HEK293 (cell line): ENCODE measurements at regions not wholly inside any gene's neighbourhood (a gene's known extent, or its start where the extent isn't known, plus 50 kb on each side); places are given as distances from the start of the nearest gene placed in this dataset.

ENCODE experiments used
- CTCF ChIA-PET: fragments of 350-600 bp; formaldehyde crosslinking; extraction: SDS; loops from one replicate; lab custom pipeline; 2021; ENCODE audit warnings: antibody characterized with exemption; lab: Yijun Ruan, JAX
- POLR2A ChIA-PET: fragments of 300-600 bp; formaldehyde crosslinking; extraction: SDS; loops from one replicate; lab custom pipeline; 2020; ENCODE audit warnings: antibody characterized with exemption, inconsistent platforms; lab: Yijun Ruan, JAX
- H3K27ac ChIP-seq: fragments of 200-500 bp; sonication (Bioruptor generic); 2 replicates; pipeline ENCODE4 v1.5.1; 2014; ENCODE audit warnings: low read depth, low read length, control low read depth, inconsistent platforms; ENCODE audit errors: extremely low read depth
- H3K36me3 ChIP-seq, 2 experiments: fragments of 200-500 bp in 1 of 2; sonication (Bioruptor generic) in 1 of 2; 1 replicate in 1 of 2; 2 replicates in 1 of 2; pipeline ENCODE4 v1.5.1; 2014 to 2017; ENCODE audit warnings: inconsistent platforms in 2 of 2, low read length in 2 of 2; ENCODE audit not compliant: control insufficient read depth in 2 of 2, insufficient read depth in 1 of 2
- H3K4me1 ChIP-seq: fragments of 200-500 bp; sonication (Bioruptor generic); 2 replicates; pipeline ENCODE4 v1.5.1; 2014; ENCODE audit warnings: mild to moderate bottlenecking, low read length, inconsistent platforms; ENCODE audit not compliant: control insufficient read depth, insufficient read depth
- H3K4me3 ChIP-seq: 2 replicates; pipeline ENCODE4 v1.5.1; 2011; ENCODE audit warnings: low read depth, mild to moderate bottlenecking, control low read depth, low read length, moderate library complexity
- H3K9me3 ChIP-seq: fragments of 200-500 bp; sonication (Bioruptor generic); 2 replicates; pipeline ENCODE4 v1.5.1; 2014; ENCODE audit warnings: low read depth, low read length, inconsistent platforms; ENCODE audit not compliant: control insufficient read depth, insufficient read depth
- EGR2 ChIP-seq: fragments of 450-650 bp; formaldehyde crosslinking; IDR thresholded peaks from 2 replicates; pipeline ENCODE4 v1.5.1; 2016; ENCODE audit warnings: low read depth, missing biosample characterization, missing genetic modification characterization
- ELK4 ChIP-seq: IDR thresholded peaks from 2 replicates; pipeline ENCODE4 v1.6.1; 2011; ENCODE audit warnings: mild to moderate bottlenecking, low read depth, low read length, borderline replicate concordance
- KLF10 ChIP-seq: fragments of 450-650 bp; IDR thresholded peaks from 2 replicates; pipeline ENCODE4 v1.5.1; 2018; ENCODE audit warnings: missing biosample characterization, mild to moderate bottlenecking, missing genetic modification characterization
- MYNN ChIP-seq: fragments of 450-650 bp; formaldehyde crosslinking; IDR thresholded peaks from 2 replicates; pipeline ENCODE4 v1.5.1; 2016; ENCODE audit warnings: missing biosample characterization, missing genetic modification characterization, borderline replicate concordance
- ZBTB20 ChIP-seq: fragments of 450-650 bp; formaldehyde crosslinking; IDR thresholded peaks from 2 replicates; pipeline ENCODE4 v1.5.1; 2016; ENCODE audit warnings: missing biosample characterization, missing genetic modification characterization
- ZNF19 ChIP-seq: fragments of 450-650 bp; formaldehyde crosslinking; IDR thresholded peaks from 2 replicates; pipeline ENCODE4; 2016; ENCODE audit warnings: missing biosample characterization, missing genetic modification characterization, low read depth
- ZNF280D ChIP-seq: fragments of 450-650 bp; formaldehyde crosslinking; IDR thresholded peaks from 2 replicates; pipeline ENCODE4 v1.5.1; 2016; ENCODE audit warnings: missing biosample characterization, missing genetic modification characterization
- ZNF311 ChIP-seq: fragments of 450-650 bp; formaldehyde crosslinking; IDR thresholded peaks from 2 replicates; pipeline ENCODE4 v1.5.1; 2017; ENCODE audit warnings: missing biosample characterization, missing genetic modification characterization, borderline replicate concordance
- ZNF335 ChIP-seq: fragments of 450-650 bp; formaldehyde crosslinking; conservative IDR thresholded peaks from 2 replicates; pipeline ENCODE4 v1.5.1; 2016; ENCODE audit warnings: missing biosample characterization, missing genetic modification characterization
- ZNF362 ChIP-seq: fragments of 450-650 bp; formaldehyde crosslinking; IDR thresholded peaks from 2 replicates; pipeline ENCODE4 v1.5.1; 2016; ENCODE audit warnings: missing biosample characterization, missing genetic modification characterization
- ZNF398 ChIP-seq: fragments of 450-650 bp; formaldehyde crosslinking; IDR thresholded peaks from 2 replicates; pipeline ENCODE4 v1.5.1; 2017; ENCODE audit warnings: missing biosample characterization, missing genetic modification characterization
- ZNF518A ChIP-seq: fragments of 450-650 bp; formaldehyde crosslinking; conservative IDR thresholded peaks from 2 replicates; pipeline ENCODE4 v1.5.1; 2016; ENCODE audit warnings: low read depth, missing biosample characterization, missing genetic modification characterization
- ZNF529 ChIP-seq: fragments of 450-650 bp; formaldehyde crosslinking; IDR thresholded peaks from 2 replicates; pipeline ENCODE4 v1.5.1; 2017; ENCODE audit warnings: missing genetic modification characterization, missing biosample characterization; ENCODE audit not compliant: insufficient replicate concordance
- ZNF530 ChIP-seq: fragments of 450-650 bp; formaldehyde crosslinking; IDR thresholded peaks from 2 replicates; pipeline ENCODE4 v1.5.1; 2016; ENCODE audit warnings: low read depth, missing biosample characterization, missing genetic modification characterization
- ZNF600 ChIP-seq: fragments of 450-650 bp; formaldehyde crosslinking; IDR thresholded peaks from 2 replicates; pipeline ENCODE4 v1.5.1; 2016; ENCODE audit warnings: missing biosample characterization, missing genetic modification characterization
- ZNF629 ChIP-seq: fragments of 450-650 bp; formaldehyde crosslinking; IDR thresholded peaks from 2 replicates; pipeline ENCODE4 v1.5.1; 2017; ENCODE audit warnings: missing biosample characterization, missing genetic modification characterization
- ZNF785 ChIP-seq: fragments of 450-650 bp; formaldehyde crosslinking; IDR thresholded peaks from 2 replicates; pipeline ENCODE4 v1.5.1; 2016; ENCODE audit warnings: missing biosample characterization, missing genetic modification characterization
- ZSCAN18 ChIP-seq: fragments of 450-650 bp; formaldehyde crosslinking; IDR thresholded peaks from 2 replicates; pipeline ENCODE4 v1.5.1; 2016; ENCODE audit warnings: missing biosample characterization, missing genetic modification characterization
- ZSCAN23 ChIP-seq: fragments of 450-650 bp; formaldehyde crosslinking; IDR thresholded peaks from 2 replicates; pipeline ENCODE4 v1.5.1; 2016; ENCODE audit warnings: missing biosample characterization, missing genetic modification characterization

GRCh38 chr13:85223883-85224656 is 575.1 kb downstream of the SLITRK6 start (continued):
- no peak for TF ChIP-seq ZNF518A (tag by site-specific recombination)
- TF ChIP-seq ELK4, result no peak
- TF ChIP-seq EGR2 (tag by site-specific recombination), result no peak
- no peak for TF ChIP-seq ZNF398 (tag by site-specific recombination)
- no peak for TF ChIP-seq ZNF530 (tag by site-specific recombination)
- no peak for TF ChIP-seq ZSCAN23
- no peak for TF ChIP-seq ZNF600 (tag by site-specific recombination)
- no peak for TF ChIP-seq ZNF362 (tag by site-specific recombination)
- no peak for TF ChIP-seq KLF10

GRCh38 chr13:85216576-85216975 is 582.6 kb downstream of the SLITRK6 start:
- ChIA-PET CTCF (no interaction called here), POLR2A (no interaction called here)
- no peak overlapping the region for H3K4me3 ChIP-seq
- H3K36me3 ChIP-seq, result no peaks in the 10 kb centered on the region
- H3K27ac ChIP-seq, result no peak overlapping the region
- no peaks in the 10 kb centered on the region for H3K4me1 ChIP-seq
- H3K9me3 ChIP-seq, result no peaks in the 10 kb centered on the region
- TF ChIP-seq ZNF785 (tag by site-specific recombination), result no peak
- no peak for TF ChIP-seq ELK4
- TF ChIP-seq ZNF280D (tag by site-specific recombination), result no peak
- TF ChIP-seq ZNF335 (tag by site-specific recombination), result no peak
- TF ChIP-seq ZBTB20 (tag by site-specific recombination), result no peak
- no peak for TF ChIP-seq MYNN (tag by site-specific recombination)
- no peak for TF ChIP-seq ZNF529 (tag by site-specific recombination)
- no peak for TF ChIP-seq ZNF600 (tag by site-specific recombination)
- no peak for TF ChIP-seq ZSCAN18 (tag by site-specific recombination)
- TF ChIP-seq ZNF311 (tag by site-specific recombination), result no peak
- no peak for TF ChIP-seq ZNF629 (tag by site-specific recombination)
- TF ChIP-seq ZNF19, result no peak
